ENCODE measurements at regions not wholly inside any gene's neighbourhood (a gene's known extent, or its start where the extent isn't known, plus 50 kb on each side); places are given as distances from the start of the nearest gene placed in this dataset.
"Not testable (repeated sequence)": the region's sequence is repeated elsewhere in the genome, so short reads cannot be mapped to it uniquely, and the experiment has no call there.

DNA sequence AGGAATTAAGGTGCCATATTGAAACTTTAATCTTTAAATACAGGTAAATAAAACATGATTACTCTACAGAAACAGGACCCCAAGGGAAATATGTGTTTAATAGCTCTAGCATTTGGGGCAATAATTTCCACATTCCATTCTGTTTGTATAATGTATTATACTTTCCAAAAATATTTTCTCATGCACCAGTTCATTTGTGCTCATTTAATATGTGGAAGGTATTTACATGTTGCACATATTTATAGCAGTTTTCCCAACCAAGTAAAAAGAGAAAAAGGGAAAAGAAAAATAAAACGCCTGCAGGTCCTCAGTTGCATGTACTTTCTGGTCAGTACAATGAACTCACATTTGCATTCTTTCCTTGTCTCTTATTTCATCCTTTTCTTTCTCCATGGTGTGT is 129.5 kb upstream of the SULF2 start:
- intact Hi-C loops (cut with DNase I, micrococcal nuclease), result no loop called here
- TF ChIP-seq, protein P1, sequence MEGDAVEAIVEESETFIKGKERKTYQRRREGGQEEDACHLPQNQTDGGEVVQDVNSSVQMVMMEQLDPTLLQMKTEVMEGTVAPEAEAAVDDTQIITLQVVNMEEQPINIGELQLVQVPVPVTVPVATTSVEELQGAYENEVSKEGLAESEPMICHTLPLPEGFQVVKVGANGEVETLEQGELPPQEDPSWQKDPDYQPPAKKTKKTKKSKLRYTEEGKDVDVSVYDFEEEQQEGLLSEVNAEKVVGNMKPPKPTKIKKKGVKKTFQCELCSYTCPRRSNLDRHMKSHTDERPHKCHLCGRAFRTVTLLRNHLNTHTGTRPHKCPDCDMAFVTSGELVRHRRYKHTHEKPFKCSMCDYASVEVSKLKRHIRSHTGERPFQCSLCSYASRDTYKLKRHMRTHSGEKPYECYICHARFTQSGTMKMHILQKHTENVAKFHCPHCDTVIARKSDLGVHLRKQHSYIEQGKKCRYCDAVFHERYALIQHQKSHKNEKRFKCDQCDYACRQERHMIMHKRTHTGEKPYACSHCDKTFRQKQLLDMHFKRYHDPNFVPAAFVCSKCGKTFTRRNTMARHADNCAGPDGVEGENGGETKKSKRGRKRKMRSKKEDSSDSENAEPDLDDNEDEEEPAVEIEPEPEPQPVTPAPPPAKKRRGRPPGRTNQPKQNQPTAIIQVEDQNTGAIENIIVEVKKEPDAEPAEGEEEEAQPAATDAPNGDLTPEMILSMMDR (IDR thresholded peaks at IDR 0.05), result no peak
- no peak for ATAC-seq

DNA sequence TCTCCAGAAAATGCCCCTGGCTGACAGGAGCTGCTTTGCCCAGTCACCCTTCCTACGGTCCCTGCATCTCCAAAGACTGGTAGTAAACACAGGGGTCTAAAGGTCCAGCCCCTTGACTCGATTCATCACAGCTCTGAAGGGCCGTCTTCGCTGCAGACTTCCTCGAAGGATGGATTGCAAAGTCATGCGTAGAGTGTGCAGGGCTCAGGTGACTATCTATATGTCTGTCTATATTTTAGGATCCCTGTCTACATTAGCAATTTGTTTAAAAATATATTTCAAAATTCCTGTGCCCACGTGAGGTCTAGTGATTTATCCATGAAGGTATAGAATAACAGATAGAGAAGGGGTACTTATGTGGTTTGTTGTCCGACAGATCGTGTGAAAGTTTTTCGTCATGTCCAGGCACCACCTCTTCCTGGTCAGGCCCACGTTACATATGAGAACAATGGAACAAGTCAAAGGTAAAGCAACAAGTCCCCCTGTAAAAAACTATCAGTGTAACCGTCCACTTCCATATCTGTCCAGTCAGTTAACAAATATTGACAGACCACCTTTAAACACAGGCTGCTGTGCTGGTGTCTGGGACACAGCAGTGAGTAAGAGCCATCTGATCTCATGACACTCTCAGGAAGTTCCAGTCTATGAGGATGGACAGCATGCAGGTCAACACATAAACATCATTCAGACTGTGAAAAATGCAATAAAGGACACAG is 127.7 kb upstream of the SULF2 start:
- H3K9me3 ChIP-seq; H3K36me3 ChIP-seq (ENCODE audit: low read depth); H3K4me3 ChIP-seq; ATAC-seq; DNase-seq; intact Hi-C loops (cut with DNase I, micrococcal nuclease); H3K4me1 ChIP-seq (ENCODE audit: low read depth): not testable (repeated sequence)

More for the DNA sequence above, 129.5 kb upstream of the SULF2 start:
- H3K4me3 ChIP-seq, result no peak overlapping the region
- no peaks in the 10 kb centered on the region for H3K36me3 ChIP-seq (ENCODE audit: low read depth)
- H3K4me1 ChIP-seq (ENCODE audit: low read depth), result no peaks in the 10 kb centered on the region
- H3K9me3 ChIP-seq, result peaks cover 6% of the 10 kb centered on the region
- DNase-seq, result no peak

DNA sequence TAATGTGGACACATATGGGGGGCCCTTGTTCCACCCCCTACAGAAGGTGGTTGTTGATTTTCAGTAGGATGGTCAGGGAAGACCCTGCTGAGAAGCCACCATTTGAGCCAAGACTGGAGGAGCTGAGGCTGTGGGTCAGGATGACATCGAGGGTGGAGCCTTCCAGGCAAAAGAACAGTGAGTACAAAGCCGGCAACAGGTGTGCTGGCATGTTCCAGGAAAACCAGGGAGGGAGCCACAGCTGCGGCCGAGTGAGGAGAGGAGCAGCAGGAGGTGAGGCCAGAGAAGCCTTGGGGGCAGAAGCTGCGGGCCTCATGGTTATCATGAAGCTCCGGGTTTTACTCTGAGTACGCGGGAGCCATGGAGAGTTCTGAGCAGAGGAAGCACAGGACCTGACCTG is 126.9 kb upstream of the SULF2 start:
- ATAC-seq; H3K4me3 ChIP-seq; DNase-seq; H3K9me3 ChIP-seq; H3K36me3 ChIP-seq (ENCODE audit: low read depth); intact Hi-C loops (cut with DNase I, micrococcal nuclease); H3K4me1 ChIP-seq (ENCODE audit: low read depth): not testable (repeated sequence)

- H3K9me3 ChIP-seq; ATAC-seq; H3K4me3 ChIP-seq; DNase-seq; H3K4me1 ChIP-seq (ENCODE audit: low read depth); H3K36me3 ChIP-seq (ENCODE audit: low read depth); intact Hi-C loops (cut with DNase I, micrococcal nuclease): not testable (repeated sequence)
Measured at GRCh38 chr20:47909696-47910369, 124.6 kb upstream of the SULF2 start.

- ATAC-seq; DNase-seq; intact Hi-C loops (cut with DNase I, micrococcal nuclease): not testable (repeated sequence)
Measured at GRCh38 chr20:47908361-47909035, 123.2 kb upstream of the SULF2 start.

DNA sequence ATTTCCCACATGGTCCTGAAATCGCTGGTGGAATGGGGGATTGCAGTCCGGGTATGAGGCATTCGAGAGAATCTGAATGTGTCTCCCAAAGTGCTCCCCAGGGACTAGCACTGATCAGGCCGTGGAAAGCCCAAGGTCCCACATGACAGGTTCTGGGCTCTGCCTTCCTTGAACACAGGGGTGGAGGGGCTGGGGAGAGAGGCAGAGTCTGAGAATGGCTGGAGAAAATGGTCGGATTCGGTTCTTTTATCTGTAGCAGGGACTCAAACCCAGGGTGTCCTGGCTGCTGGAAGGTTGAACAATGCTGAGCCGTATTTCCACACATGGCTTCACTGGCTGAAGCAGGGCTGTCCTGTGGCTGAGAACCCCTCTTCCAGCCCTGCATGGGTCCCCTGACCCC is 122.7 kb upstream of the SULF2 start:
- DNase-seq; H3K9me3 ChIP-seq; H3K36me3 ChIP-seq (ENCODE audit: low read depth); intact Hi-C loops (cut with DNase I, micrococcal nuclease); ATAC-seq; H3K4me3 ChIP-seq; H3K4me1 ChIP-seq (ENCODE audit: low read depth): not testable (repeated sequence)

More at GRCh38 chr20:47908361-47909035, 123.2 kb upstream of the SULF2 start:
- not testable (repeated sequence) for H3K36me3 ChIP-seq (ENCODE audit: low read depth); H3K4me1 ChIP-seq (ENCODE audit: low read depth); H3K9me3 ChIP-seq; H3K4me3 ChIP-seq

DNA sequence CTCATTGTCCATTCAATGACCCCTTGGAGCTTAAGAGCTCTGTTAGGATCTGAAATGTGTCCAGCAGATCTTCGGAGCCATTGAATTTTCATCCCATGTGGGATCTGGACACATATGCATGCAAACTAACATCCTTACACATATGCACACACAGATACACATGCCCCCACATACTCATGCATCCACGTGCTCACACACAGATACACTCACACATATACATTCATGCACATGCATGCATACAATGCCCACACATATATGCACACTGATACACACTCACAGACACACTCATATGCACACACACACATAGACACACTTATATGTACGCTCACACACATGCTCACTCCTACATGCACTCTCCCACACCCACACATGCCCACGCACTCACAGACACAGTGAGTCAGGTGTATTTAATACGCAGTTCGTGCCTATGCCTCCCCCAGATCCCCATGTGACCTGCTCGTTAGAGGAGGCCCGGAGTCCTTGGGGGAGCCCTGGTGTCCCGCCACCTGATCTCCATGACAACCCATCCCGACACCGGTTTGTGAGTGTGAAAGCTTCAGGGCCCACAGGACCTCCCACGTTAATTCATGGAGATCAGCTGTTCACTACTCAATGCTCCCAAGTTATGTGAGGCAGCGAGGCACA is 121.9 kb upstream of the SULF2 start:
- ATAC-seq, result no peak
- no peak for DNase-seq
- TF ChIP-seq, protein P1 (IDR thresholded peaks at IDR 0.05), result no peak
- no peaks in the 10 kb centered on the region for H3K4me1 ChIP-seq (ENCODE audit: low read depth)
- H3K36me3 ChIP-seq (ENCODE audit: low read depth), result no peaks in the 10 kb centered on the region
- no peaks in the 10 kb centered on the region for H3K9me3 ChIP-seq
- no peak overlapping the region for H3K4me3 ChIP-seq
- intact Hi-C loops (cut with DNase I, micrococcal nuclease), result no loop called here

DNA sequence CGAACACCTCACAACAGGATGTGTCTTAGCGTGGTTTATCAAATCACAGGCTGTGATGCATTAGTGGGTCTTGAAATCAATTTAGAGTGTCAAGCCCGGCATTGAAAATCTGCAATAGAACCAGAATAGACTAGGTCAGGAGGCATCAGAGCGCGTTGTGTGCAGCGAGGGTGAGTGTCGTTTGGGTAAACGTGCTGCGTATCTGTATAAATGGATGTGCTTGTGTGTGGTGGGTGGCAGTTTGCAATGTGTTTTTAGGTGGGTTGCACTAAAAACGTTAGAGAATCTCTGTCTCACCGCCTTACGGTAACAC is 121.0 kb upstream of the SULF2 start:
- intact Hi-C loops (cut with DNase I, micrococcal nuclease), result no loop called here
- H3K36me3 ChIP-seq (ENCODE audit: low read depth), result no peaks in the 10 kb centered on the region
- DNase-seq (no peak), ATAC-seq (no peak)
- H3K4me3 ChIP-seq, result no peak overlapping the region
- no peaks in the 10 kb centered on the region for H3K9me3 ChIP-seq
- no peaks in the 10 kb centered on the region for H3K4me1 ChIP-seq (ENCODE audit: low read depth)
- TF ChIP-seq, protein P1 (IDR thresholded peaks at IDR 0.05), result no peak
